ENCODE measurements at regions not wholly inside any gene's neighbourhood (a gene's known extent, or its start where the extent isn't known, plus 50 kb on each side); places are given as distances from the start of the nearest gene placed in this dataset.
A peak's percentile ranks its signal among the peaks of the same experiment; 100 is the strongest.

DNA sequence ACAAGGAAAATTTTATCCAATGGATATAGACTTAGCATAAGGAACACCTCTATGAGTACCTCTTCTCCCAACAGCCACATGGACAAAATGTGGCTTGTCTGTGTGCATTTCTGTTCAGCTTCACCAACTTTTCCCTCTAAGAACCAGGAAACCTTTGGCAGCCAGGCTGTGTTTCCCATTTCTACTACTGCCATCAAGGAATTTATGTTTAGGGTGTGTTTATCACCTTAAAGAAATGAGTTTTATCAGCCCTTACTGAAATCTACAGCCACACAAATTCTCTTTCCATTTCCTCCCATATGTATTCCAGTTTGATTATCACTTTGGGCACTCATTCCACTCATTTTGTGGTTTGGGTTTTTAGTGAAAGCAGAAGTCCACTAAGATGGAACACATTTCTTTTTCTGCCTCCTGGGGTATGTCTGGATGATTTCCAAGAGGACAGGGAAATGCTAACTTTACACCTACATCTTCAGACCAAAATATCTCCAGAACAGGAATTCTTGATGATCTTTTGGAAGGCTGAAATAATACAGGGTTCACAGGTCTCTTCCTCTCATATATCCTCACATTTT, 82.6 kb upstream of the MAOA start:
- DNase-seq (ENCODE audit: low read depth, low spot score): no peak

GRCh38 chrX:43580621-43581020, 75.5 kb upstream of the MAOA start:
- DNase-seq (ENCODE audit: low read depth, low spot score): no peak

DNA sequence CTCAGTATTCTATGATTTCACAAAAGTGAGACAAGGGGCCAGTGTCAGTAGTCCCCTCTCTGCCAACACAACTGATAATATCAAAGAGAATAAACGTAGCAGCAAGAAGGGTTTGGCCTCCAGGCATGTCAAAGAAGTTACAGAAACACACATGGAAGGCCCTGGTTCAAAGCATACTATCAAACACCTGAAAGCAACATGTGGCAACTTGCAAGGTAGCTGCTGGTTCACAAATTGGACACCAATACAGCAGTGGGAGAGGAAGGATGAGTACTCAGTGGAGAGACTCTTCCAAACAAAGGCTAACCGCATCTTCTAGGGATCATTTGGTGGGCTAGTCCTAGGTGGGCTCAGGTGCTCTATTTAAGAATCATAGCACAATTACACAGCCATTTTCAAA, 74.9 kb upstream of the MAOA start:
- DNase-seq (ENCODE audit: low read depth, low spot score): no peak

DNA sequence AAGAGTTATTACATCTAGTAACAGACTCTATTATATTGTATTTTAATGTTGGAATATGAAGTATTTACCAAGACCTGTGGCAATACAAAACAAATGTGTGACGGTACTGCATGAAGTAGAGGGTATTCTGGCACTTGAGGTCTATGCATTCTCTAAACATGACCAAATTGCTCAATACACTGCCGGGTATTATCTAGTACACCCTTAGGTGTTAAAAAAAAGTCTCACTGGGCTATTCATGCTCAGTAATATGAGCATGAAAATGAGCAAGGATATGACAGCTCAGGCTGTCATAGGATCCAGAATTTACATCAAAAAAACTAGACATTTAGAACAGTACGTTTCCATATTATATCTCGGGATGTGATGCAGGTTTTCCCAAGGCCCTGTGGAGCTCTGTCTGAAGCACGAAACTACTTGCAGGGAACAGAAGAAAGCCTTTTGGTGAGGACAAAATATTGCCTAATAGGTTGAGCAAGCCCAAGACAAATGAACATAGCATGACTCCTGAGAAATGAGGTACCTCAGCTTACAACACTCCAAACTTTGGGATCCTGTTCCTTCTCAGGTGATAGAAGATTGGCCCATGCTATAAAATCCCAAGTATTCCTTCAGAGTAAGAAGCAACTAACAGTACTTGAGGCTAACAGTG, 74.1 kb upstream of the MAOA start:
- no peak for DNase-seq (ENCODE audit: low read depth, low spot score)

- DNase-seq (ENCODE audit: low read depth, low spot score): no peak
These were observed 73.6 kb upstream of the MAOA start for GRCh38 chrX:43582540-43582913.

- DNase-seq (ENCODE audit: low read depth, low spot score): no peak
These were observed 70.2 kb upstream of the MAOA start for GRCh38 chrX:43585922-43586321.

- no peak for DNase-seq (ENCODE audit: low read depth, low spot score)
These were observed 69.3 kb upstream of the MAOA start for GRCh38 chrX:43586830-43587229.

DNA sequence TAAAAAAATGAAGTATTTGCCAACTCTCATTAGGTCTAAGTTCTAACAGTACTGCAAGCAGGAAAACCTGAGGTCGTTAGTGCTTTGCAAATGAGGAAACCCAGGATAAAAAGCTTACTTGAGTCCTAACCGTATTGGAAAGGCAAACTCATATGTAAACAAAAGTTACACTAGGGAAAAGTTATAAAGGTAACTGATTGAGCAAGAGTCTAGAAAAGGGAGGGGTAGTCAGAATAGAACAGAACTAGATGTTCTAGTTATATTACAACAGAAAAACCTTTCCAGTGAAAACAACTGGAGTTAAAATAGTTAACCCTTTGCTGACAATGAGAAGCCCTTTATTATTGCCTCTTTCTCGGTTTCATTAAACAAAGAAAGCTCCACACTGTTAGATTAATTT, 66.4 kb upstream of the MAOA start:
- peak; percentile 1 for DNase-seq (ENCODE audit: low read depth, low spot score)

- DNase-seq (ENCODE audit: low read depth, low spot score): no peak
These were observed 65.9 kb upstream of the MAOA start for GRCh38 chrX:43590150-43590549.

GRCh38 chrX:43592597-43592996, 63.5 kb upstream of the MAOA start:
- DNase-seq (ENCODE audit: low read depth, low spot score): peak; percentile 2

- DNase-seq (ENCODE audit: low read depth, low spot score): no peak
These were observed 60.2 kb upstream of the MAOA start for GRCh38 chrX:43595931-43596330.

DNA sequence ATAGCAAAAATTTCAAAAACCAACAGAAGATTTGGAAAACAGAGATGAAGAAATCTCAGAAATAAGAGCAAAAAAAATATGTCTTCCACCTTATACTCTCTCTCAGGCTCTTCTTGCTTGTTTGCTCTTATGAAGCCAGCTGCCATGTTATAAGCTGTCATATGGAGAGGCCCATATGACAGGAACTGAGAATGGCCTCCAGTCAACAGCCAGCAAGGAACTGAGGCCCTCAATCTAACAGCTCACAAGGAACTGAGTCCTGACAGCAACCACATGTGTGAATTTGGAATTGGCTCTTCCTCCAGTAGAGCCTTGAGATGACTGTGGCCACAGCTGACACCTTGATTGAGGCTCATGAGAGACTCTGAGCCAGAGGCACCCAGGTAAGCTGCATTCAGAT, 51.3 kb upstream of the MAOA start:
- no peak for DNase-seq (ENCODE audit: low read depth, low spot score)

- DNase-seq (ENCODE audit: low read depth, low spot score): no peak
These were observed 50.7 kb upstream of the MAOA start for GRCh38 chrX:43605351-43605750.
